ENCODE measurements at regions not wholly inside any gene's neighbourhood (a gene's known extent, or its start where the extent isn't known, plus 50 kb on each side); places are given as distances from the start of the nearest gene placed in this dataset.

DNA sequence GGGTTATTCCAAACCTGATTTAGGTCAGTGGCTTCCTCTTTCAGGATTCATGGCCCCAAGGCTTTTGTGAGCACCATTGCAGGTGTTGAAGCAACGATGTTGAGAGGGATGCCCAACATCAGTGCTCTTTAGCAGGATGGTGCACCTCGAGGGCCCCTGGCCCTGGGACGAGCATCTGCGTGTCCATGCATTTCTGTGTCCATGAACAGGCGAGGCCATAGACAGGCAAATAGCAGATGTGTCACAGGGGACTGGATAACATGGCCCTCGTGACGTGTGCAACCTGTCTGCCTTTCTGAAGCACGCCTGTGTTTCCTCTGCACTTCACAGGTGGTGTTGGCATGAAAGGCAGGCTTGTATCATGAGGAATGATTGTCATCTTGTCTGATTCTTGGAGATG lies 132.3 kb downstream of the SNRPN start:
- BruUV-seq (replicated peaks): no TSS peak

More for the DNA sequence above, 132.3 kb downstream of the SNRPN start:
- no peaks in the 10 kb centered on the region for H3K79me2 ChIP-seq (ENCODE audit: control insufficient read depth, insufficient read depth, low read length)
- intact Hi-C loops (cut with micrococcal nuclease) (no loop called here), dilution Hi-C loops (cut with MboI; ENCODE audit: extremely low pct_ligation_motif_present, low sequenced_read_pairs) (no loop called here)
- H3K4me3 ChIP-seq (replicated peaks in 1 of 3; ENCODE audit: insufficient read depth in 1 of 3, low read depth in 1 of 3, low read length in 3 of 3): no peak overlapping the region
- ChIA-PET POLR2A (no interaction called here), CTCF (interaction anchor here (0.6 kb wide), 1 partner anchor 46 kb away, joined by 3 read pairs; no protein-coding TSS in a partner anchor)
- no peaks in the 10 kb centered on the region for H3K27me3 ChIP-seq (ENCODE audit: control insufficient read depth in 2 of 2, insufficient read depth in 2 of 2, low read length in 2 of 2)
- H4K20me1 ChIP-seq (replicated peaks; ENCODE audit: control insufficient read depth, extremely low read depth, insufficient read depth, low read length): no peaks in the 10 kb centered on the region
- H2AFZ ChIP-seq (ENCODE audit: low read depth, low read length): no peak overlapping the region
- FAIRE-seq (no peak), DNase-seq (ENCODE audit: low read depth, low spot score) (no peak)
- H3K36me3 ChIP-seq (ENCODE audit: control insufficient read depth in 2 of 2, extremely low read depth in 1 of 2, insufficient read depth in 2 of 2, low read length in 2 of 2): peaks cover 2 to 45% of the 10 kb centered on the region in 2 experiments
- H3K4me2 ChIP-seq (ENCODE audit: insufficient read depth, low read length): no peak overlapping the region
- no peak overlapping the region for H3K27ac ChIP-seq (ENCODE audit: insufficient read depth, low read depth, low read length)
- H3K9me3 ChIP-seq (replicated peaks; ENCODE audit: control insufficient read depth, insufficient read depth, low read length): no peaks in the 10 kb centered on the region
- no peaks in the 10 kb centered on the region for H3K4me1 ChIP-seq (ENCODE audit: control insufficient read depth, extremely low read depth, insufficient read depth, low read length)
- TF ChIP-seq GATA2 (IDR thresholded peaks at IDR 0.05; ENCODE audit: insufficient read depth, insufficient read length, low read depth, low read length) (no peak), JUN (IDR thresholded peaks at IDR 0.05; ENCODE audit: borderline replicate concordance, insufficient read depth, insufficient read length, low read depth) (no peak), CTCF (IDR thresholded peaks at IDR 0.05; ENCODE audit: extremely low read depth in 1 of 2, insufficient read depth in 1 of 2, low read depth in 1 of 2, low read length in 2 of 2) (no peak), MYC (IDR thresholded peaks at IDR 0.05; ENCODE audit: low read depth, low read length) (no peak), POLR2A (IDR thresholded peaks at IDR 0.05; ENCODE audit: low read depth, low read length) (no peak), FOS (IDR thresholded peaks at IDR 0.05; ENCODE audit: borderline replicate concordance, insufficient read depth, low read length) (no peak), EZH2 (IDR thresholded peaks at IDR 0.05; ENCODE audit: borderline replicate concordance, low read depth, low read length, severe bottlenecking) (no peak), POLR2AphosphoS5 (IDR thresholded peaks at IDR 0.05; ENCODE audit: insufficient read depth, low read depth, low read length) (no peak)
- TF ChIP-seq, protein P1, sequence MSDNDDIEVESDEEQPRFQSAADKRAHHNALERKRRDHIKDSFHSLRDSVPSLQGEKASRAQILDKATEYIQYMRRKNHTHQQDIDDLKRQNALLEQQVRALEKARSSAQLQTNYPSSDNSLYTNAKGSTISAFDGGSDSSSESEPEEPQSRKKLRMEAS (IDR thresholded peaks at IDR 0.05; ENCODE audit: insufficient read depth, insufficient read length): no peak
- no peak overlapping the region for H3K9ac ChIP-seq (replicated peaks; ENCODE audit: extremely low read depth, insufficient read depth, low read length)
- H3K9me1 ChIP-seq (replicated peaks; ENCODE audit: control insufficient read depth, extremely low read depth, insufficient read depth, low read length): no peaks in the 10 kb centered on the region
